Esophagus squamous epithelium (tissue), 5 donors: ENCODE measurements at regions not wholly inside any gene's neighbourhood (a gene's known extent, or its start where the extent isn't known, plus 50 kb on each side); places are given as distances from the start of the nearest gene placed in this dataset.

Experiments used
- DNase-seq: peaks from one replicate; lab custom pipeline; 2025; lab: John Stamatoyannopoulos, UW
- H3K27ac ChIP-seq, 4 donors: fragments of 200-600 bp; sonication (generic); one replicate each; pipeline ENCODE4 v1.5.1; 2016 to 2019; ENCODE audit warnings: mild to moderate bottlenecking in 1 of 4
- H3K27me3 ChIP-seq, 4 donors: fragments of 200-600 bp; sonication (generic); 1 replicate in 3 of 4; 2 replicates in 1 of 4; pipeline versions ENCODE4 v1.5.1 to v1.6.0; 2017 to 2021; ENCODE audit warnings: antibody characterized with exemption in 1 of 4
- H3K36me3 ChIP-seq, 3 donors: fragments of 200-600 bp; sonication (generic); one replicate each; pipeline ENCODE4 v1.5.1; 2016 to 2019
- H3K4me1 ChIP-seq, 3 donors: fragments of 200-600 bp; sonication (generic); one replicate each; pipeline ENCODE4 v1.5.1; 2017 to 2019
- H3K4me3 ChIP-seq, 4 donors: fragments of 200-600 bp; sonication (generic); 1 replicate in 3 of 4; 2 replicates in 1 of 4; pipeline ENCODE4 v1.5.1; 2016 to 2019; ENCODE audit warnings: mild to moderate bottlenecking in 2 of 4, moderate library complexity in 1 of 4
- H3K9me3 ChIP-seq, 3 donors: fragments of 200-600 bp; sonication (generic); one replicate each; pipeline ENCODE4 v1.5.1; 2016 to 2019
- CTCF ChIP-seq, 6 experiments: fragments of 450-650 bp in 4 of 6; fragments of 200-600 bp in 2 of 6; sonication (generic) in 2 of 6; IDR thresholded peaks; one replicate each; pipeline ENCODE4 v1.5.1; 2016 to 2019; ENCODE audit warnings: antibody characterized with exemption in 6 of 6, mild to moderate bottlenecking in 4 of 6, moderate library complexity in 4 of 6
- POLR2A ChIP-seq, 4 donors: fragments of 450-650 bp; IDR thresholded peaks; one replicate each; pipeline ENCODE4 v1.6.1; 2017; ENCODE audit warnings: antibody characterized with exemption in 4 of 4, mild to moderate bottlenecking in 4 of 4, moderate library complexity in 3 of 4
- WGBS, 2 donors: methylation state at CpG; one replicate each; pipeline ENCODE4 v1.1.5; 2018; 5-methylcytosine and 5-hydroxymethylcytosine counted together
- intact Hi-C: fragments of 100-400 bp; cut with DNase I; formaldehyde crosslinking; loops from one replicate; pipeline ENCODE4 v1.15.0; 2022
- donor health status: DM: yes; HTN: yes; CAD: no.

- no peak overlapping the region for H3K4me3 ChIP-seq
Measured at GRCh38 chr18:45556222-45556621, 59.1 kb upstream of the SLC14A2 start.

GRCh38 chr18:45557287-45557686 is 58.0 kb upstream of the SLC14A2 start:
- no peaks in the 10 kb centered on the region for H3K4me1 ChIP-seq
- no peak for TF ChIP-seq POLR2A (IDR thresholded peaks at IDR 0.05)
- no peak for TF ChIP-seq CTCF (IDR thresholded peaks at IDR 0.05)

More at GRCh38 chr18:45556222-45556621, 59.1 kb upstream of the SLC14A2 start:
- no peaks in the 10 kb centered on the region for H3K9me3 ChIP-seq
- H3K4me1 ChIP-seq, result no peaks in the 10 kb centered on the region
- no peaks in the 10 kb centered on the region for H3K27me3 ChIP-seq
- no peak overlapping the region for H3K27ac ChIP-seq
- H3K36me3 ChIP-seq, result no peaks in the 10 kb centered on the region
- WGBS, 2 donors, result 97 to 100% methylated on average over 2 of the region's 2 CpGs
- no peak for TF ChIP-seq POLR2A (IDR thresholded peaks at IDR 0.05)
- TF ChIP-seq CTCF (IDR thresholded peaks at IDR 0.05), result no peak
- DNase-seq, result no peak
- intact Hi-C loops, result no loop called here

GRCh38 chr18:45557779-45558178 is 57.5 kb upstream of the SLC14A2 start:
- H3K27ac ChIP-seq, result no peak overlapping the region
- intact Hi-C loops, result no loop called here
- DNase-seq, result no peak
- no peaks in the 10 kb centered on the region for H3K36me3 ChIP-seq
- H3K9me3 ChIP-seq, result no peaks in the 10 kb centered on the region
- H3K4me3 ChIP-seq, result no peak overlapping the region
- peaks cover 0 to 5% (median 0%) of the 10 kb centered on the region in 3 donors for H3K4me1 ChIP-seq
- H3K27me3 ChIP-seq, result no peaks in the 10 kb centered on the region
- TF ChIP-seq POLR2A (IDR thresholded peaks at IDR 0.05) (no peak), CTCF (IDR thresholded peaks at IDR 0.05) (no peak)

More at GRCh38 chr18:45557287-45557686, 58.0 kb upstream of the SLC14A2 start:
- no peaks in the 10 kb centered on the region for H3K9me3 ChIP-seq
- intact Hi-C loops, result no loop called here
- no peak for DNase-seq
- H3K27ac ChIP-seq, result no peak overlapping the region
- no peak overlapping the region for H3K4me3 ChIP-seq
- H3K27me3 ChIP-seq, result no peaks in the 10 kb centered on the region
- 62 to 65% methylated on average over 4 of the region's 4 CpGs for WGBS, 2 donors
- no peaks in the 10 kb centered on the region for H3K36me3 ChIP-seq

GRCh38 chr18:45559258-45559657 is 56.0 kb upstream of the SLC14A2 start:
- DNase-seq, result no peak
- intact Hi-C loops, result no loop called here
- no peak overlapping the region for H3K4me3 ChIP-seq
- peaks cover 0 to 12% (median 2%) of the 10 kb centered on the region in 3 donors for H3K4me1 ChIP-seq
- TF ChIP-seq CTCF (IDR thresholded peaks at IDR 0.05) (no peak), POLR2A (IDR thresholded peaks at IDR 0.05) (no peak)
- 75 to 100% methylated on average over 1 of the region's 1 CpG for WGBS, 2 donors
- H3K27me3 ChIP-seq, result no peaks in the 10 kb centered on the region
- H3K9me3 ChIP-seq, result no peaks in the 10 kb centered on the region
- H3K36me3 ChIP-seq, result no peaks in the 10 kb centered on the region
- no peak overlapping the region for H3K27ac ChIP-seq

- peaks cover 0 to 20% (median 8%) of the 10 kb centered on the region in 3 donors for H3K4me1 ChIP-seq
- no peak overlapping the region for H3K4me3 ChIP-seq
- intact Hi-C loops, result no loop called here
- 65 to 72% methylated on average over 3 to 4 of the region's 4 CpGs for WGBS, 2 donors
- H3K36me3 ChIP-seq, result no peaks in the 10 kb centered on the region
- TF ChIP-seq POLR2A (IDR thresholded peaks at IDR 0.05) (no peak), CTCF (IDR thresholded peaks at IDR 0.05) (no peak)
- no peak overlapping the region for H3K27ac ChIP-seq
- DNase-seq, result no peak
- H3K9me3 ChIP-seq, result no peaks in the 10 kb centered on the region
- H3K27me3 ChIP-seq, result no peaks in the 10 kb centered on the region
Measured at GRCh38 chr18:45560870-45561269, 54.4 kb upstream of the SLC14A2 start.
